ENCODE measurements at regions not wholly inside any gene's neighbourhood (a gene's known extent, or its start where the extent isn't known, plus 50 kb on each side); places are given as distances from the start of the nearest gene placed in this dataset.

DNA sequence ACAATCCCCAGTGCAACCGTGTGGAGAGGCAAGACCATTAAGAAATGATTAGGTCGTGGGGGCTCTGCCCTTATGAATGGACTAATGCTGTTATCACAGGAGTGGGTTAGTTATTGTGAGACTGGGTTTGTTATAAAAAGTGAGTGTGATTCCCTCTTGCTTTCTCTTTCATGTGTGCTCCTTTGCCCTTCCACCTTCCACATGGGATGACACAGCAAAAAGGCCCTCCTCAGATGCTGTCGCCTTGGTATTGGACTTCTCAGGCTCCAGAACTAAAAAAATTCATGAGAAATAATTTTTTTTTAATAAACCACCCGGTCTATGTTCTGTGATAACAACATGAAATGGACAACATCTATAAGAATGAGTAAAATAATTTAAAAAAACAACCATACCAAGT lies 136.1 kb upstream of the PCBD1 start:
- Histone ChIP-seq H3K4me3 (no peak overlapping the region), H3K27ac (no peak overlapping the region), H3K9me3 (no peaks in the 10 kb centered on the region), H3K27me3 (no peaks in the 10 kb centered on the region), H3K36me3 (no peaks in the 10 kb centered on the region), H3K4me1 (no peaks in the 10 kb centered on the region)
- WGBS (ENCODE audit: insufficient coverage, low coverage, low lambda C conversion rate, missing lambda C conversion rate) = 55% methylated on average over 4 of the region's 4 CpGs
- TF ChIP-seq, protein P1, sequence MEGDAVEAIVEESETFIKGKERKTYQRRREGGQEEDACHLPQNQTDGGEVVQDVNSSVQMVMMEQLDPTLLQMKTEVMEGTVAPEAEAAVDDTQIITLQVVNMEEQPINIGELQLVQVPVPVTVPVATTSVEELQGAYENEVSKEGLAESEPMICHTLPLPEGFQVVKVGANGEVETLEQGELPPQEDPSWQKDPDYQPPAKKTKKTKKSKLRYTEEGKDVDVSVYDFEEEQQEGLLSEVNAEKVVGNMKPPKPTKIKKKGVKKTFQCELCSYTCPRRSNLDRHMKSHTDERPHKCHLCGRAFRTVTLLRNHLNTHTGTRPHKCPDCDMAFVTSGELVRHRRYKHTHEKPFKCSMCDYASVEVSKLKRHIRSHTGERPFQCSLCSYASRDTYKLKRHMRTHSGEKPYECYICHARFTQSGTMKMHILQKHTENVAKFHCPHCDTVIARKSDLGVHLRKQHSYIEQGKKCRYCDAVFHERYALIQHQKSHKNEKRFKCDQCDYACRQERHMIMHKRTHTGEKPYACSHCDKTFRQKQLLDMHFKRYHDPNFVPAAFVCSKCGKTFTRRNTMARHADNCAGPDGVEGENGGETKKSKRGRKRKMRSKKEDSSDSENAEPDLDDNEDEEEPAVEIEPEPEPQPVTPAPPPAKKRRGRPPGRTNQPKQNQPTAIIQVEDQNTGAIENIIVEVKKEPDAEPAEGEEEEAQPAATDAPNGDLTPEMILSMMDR (IDR thresholded peaks at IDR 0.05) = no peak
- TF ChIP-seq POLR2A (IDR thresholded peaks at IDR 0.05) = no peak
- intact Hi-C loops (cut with DNase I) = no loop called here
- ATAC-seq (no peak), DNase-seq (no peak)

GRCh38 chr10:71025535-71025934 lies 137.2 kb upstream of the PCBD1 start:
- no peak for ATAC-seq
- no peaks in the 10 kb centered on the region for H3K36me3 ChIP-seq
- WGBS (ENCODE audit: insufficient coverage, low coverage, low lambda C conversion rate, missing lambda C conversion rate) = 52% methylated on average over 4 of the region's 4 CpGs

GRCh38 chr10:71028066-71028465 lies 139.7 kb upstream of the PCBD1 start:
- H3K27me3 ChIP-seq = no peaks in the 10 kb centered on the region
- H3K9me3 ChIP-seq = no peaks in the 10 kb centered on the region
- DNase-seq (no peak), ATAC-seq (no peak)
- no peaks in the 10 kb centered on the region for H3K36me3 ChIP-seq
- H3K27ac ChIP-seq = no peak overlapping the region
- TF ChIP-seq POLR2A (IDR thresholded peaks at IDR 0.05) = no peak
- TF ChIP-seq, protein P1 (IDR thresholded peaks at IDR 0.05) = no peak
- H3K4me3 ChIP-seq = no peak overlapping the region
- WGBS (ENCODE audit: insufficient coverage, low coverage, low lambda C conversion rate, missing lambda C conversion rate) = 88% methylated on average over 1 of the region's 9 CpGs
- no peaks in the 10 kb centered on the region for H3K4me1 ChIP-seq
- intact Hi-C loops (cut with DNase I) = no loop called here

More at GRCh38 chr10:71025535-71025934, 137.2 kb upstream of the PCBD1 start:
- H3K27ac ChIP-seq = no peak overlapping the region
- no peak for DNase-seq
- H3K27me3 ChIP-seq = no peaks in the 10 kb centered on the region
- TF ChIP-seq POLR2A (IDR thresholded peaks at IDR 0.05) = no peak
- TF ChIP-seq, protein P1 (IDR thresholded peaks at IDR 0.05) = no peak
- H3K4me3 ChIP-seq = no peak overlapping the region
- H3K9me3 ChIP-seq = no peaks in the 10 kb centered on the region
- no peaks in the 10 kb centered on the region for H3K4me1 ChIP-seq
- intact Hi-C loops (cut with DNase I) = no loop called here

DNA sequence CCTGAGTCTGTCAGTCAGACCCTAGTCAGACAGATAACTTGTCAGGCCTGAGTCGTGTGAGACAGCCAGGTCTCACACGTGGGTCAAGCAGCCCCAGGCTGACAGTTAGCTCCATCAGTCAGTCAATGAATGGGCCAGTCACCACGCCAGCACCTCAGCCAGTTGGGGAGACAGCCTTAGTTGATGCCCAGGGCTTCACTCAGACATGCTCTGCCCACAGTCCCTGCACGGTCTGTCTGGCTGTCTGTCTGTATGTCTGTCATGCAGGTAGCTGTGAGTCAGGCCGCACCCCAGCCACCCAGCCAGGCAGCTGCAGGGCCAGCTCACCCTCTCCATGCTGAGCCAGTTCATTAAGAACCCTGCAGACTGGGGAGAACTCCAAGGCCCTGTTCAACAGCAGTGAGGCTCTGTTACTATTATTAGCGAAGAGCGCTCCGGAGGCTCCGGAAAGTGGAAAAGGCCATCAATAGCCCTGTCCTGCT lies 141.1 kb upstream of the PCBD1 start:
- no peak overlapping the region for H3K27ac ChIP-seq
- DNase-seq (no peak), ATAC-seq (no peak)
- no peaks in the 10 kb centered on the region for H3K4me1 ChIP-seq
- no peaks in the 10 kb centered on the region for H3K36me3 ChIP-seq
- TF ChIP-seq POLR2A (IDR thresholded peaks at IDR 0.05) = no peak
- TF ChIP-seq, protein P1 (IDR thresholded peaks at IDR 0.05) = no peak
- H3K9me3 ChIP-seq = no peaks in the 10 kb centered on the region
- no CpG with 5 or more reads among the region's 9 CpGs for WGBS (ENCODE audit: insufficient coverage, low coverage, low lambda C conversion rate, missing lambda C conversion rate)
- H3K27me3 ChIP-seq = no peaks in the 10 kb centered on the region
- H3K4me3 ChIP-seq = no peak overlapping the region
- intact Hi-C loops (cut with DNase I) = no loop called here

- no peak for DNase-seq
- no peak for TF ChIP-seq POLR2A (IDR thresholded peaks at IDR 0.05)
- TF ChIP-seq, protein P1 (IDR thresholded peaks at IDR 0.05) = no peak
- H3K9me3 ChIP-seq = no peaks in the 10 kb centered on the region
- H3K36me3 ChIP-seq = no peaks in the 10 kb centered on the region
- no peaks in the 10 kb centered on the region for H3K27me3 ChIP-seq
- no peak overlapping the region for H3K4me3 ChIP-seq
- H3K27ac ChIP-seq = no peak overlapping the region
- H3K4me1 ChIP-seq = no peaks in the 10 kb centered on the region
- no peak for ATAC-seq
- intact Hi-C loops (cut with DNase I) = no loop called here
- 31% methylated on average over 2 of the region's 10 CpGs for WGBS (ENCODE audit: insufficient coverage, low coverage, low lambda C conversion rate, missing lambda C conversion rate)
Measured at GRCh38 chr10:71029907-71030306, 141.5 kb upstream of the PCBD1 start.

All from right lobe of liver (tissue), 6 donors.